ENCODE measurements at regions not wholly inside any gene's neighbourhood (a gene's known extent, or its start where the extent isn't known, plus 50 kb on each side); places are given as distances from the start of the nearest gene placed in this dataset.

DNA sequence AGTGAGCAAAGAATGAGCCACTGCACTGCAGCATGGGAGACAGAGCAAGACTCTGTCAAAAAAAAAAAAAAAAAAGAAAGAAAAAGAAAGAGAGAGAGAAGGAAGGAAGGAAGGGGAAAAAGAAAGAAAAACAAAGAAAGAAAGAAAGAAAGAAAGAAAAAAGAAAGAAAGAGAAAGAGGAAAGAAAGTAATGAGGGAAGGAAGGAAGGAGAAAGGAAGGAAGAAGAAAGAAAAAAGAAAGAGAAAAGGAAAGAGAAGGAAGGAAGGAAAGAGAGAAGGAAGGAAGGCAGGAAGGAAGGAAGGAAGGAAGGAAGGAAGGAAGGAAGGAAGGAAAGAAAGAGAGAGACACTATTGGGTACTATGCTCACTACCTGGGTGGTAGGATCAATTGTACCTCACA lies 122.2 kb upstream of the ERCC4 start:
- no peak for TF ChIP-seq POLR2AphosphoS5 (IDR thresholded peaks at IDR 0.05)
- no peak for TF ChIP-seq POLR2A (IDR thresholded peaks at IDR 0.05; ENCODE audit: low read depth)
- TF ChIP-seq, protein P1, sequence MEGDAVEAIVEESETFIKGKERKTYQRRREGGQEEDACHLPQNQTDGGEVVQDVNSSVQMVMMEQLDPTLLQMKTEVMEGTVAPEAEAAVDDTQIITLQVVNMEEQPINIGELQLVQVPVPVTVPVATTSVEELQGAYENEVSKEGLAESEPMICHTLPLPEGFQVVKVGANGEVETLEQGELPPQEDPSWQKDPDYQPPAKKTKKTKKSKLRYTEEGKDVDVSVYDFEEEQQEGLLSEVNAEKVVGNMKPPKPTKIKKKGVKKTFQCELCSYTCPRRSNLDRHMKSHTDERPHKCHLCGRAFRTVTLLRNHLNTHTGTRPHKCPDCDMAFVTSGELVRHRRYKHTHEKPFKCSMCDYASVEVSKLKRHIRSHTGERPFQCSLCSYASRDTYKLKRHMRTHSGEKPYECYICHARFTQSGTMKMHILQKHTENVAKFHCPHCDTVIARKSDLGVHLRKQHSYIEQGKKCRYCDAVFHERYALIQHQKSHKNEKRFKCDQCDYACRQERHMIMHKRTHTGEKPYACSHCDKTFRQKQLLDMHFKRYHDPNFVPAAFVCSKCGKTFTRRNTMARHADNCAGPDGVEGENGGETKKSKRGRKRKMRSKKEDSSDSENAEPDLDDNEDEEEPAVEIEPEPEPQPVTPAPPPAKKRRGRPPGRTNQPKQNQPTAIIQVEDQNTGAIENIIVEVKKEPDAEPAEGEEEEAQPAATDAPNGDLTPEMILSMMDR (IDR thresholded peaks at IDR 0.05), result no peak
- no peak for TF ChIP-seq EP300 (IDR thresholded peaks at IDR 0.05)
